ENCODE measurements at regions not wholly inside any gene's neighbourhood (a gene's known extent, or its start where the extent isn't known, plus 50 kb on each side); places are given as distances from the start of the nearest gene placed in this dataset.

GRCh38 chr10:131843881-131844284 is 56.9 kb upstream of the PPP2R2D start:
- no peak for DNase-seq
- ATAC-seq, result no peak
- H3K4me3 Mint-ChIP-seq, result no peak overlapping the region
- H3K27ac Mint-ChIP-seq, result no peak overlapping the region
- H3K9me3 Mint-ChIP-seq, result no peaks in the 10 kb centered on the region
- H3K4me1 Mint-ChIP-seq, result no peaks in the 10 kb centered on the region
- H3K27me3 Mint-ChIP-seq, result no peaks in the 10 kb centered on the region

GRCh38 chr10:131844529-131845084 is 56.2 kb upstream of the PPP2R2D start:
- DNase-seq (no peak), ATAC-seq (no peak)
- no peaks in the 10 kb centered on the region for H3K9me3 Mint-ChIP-seq
- H3K27ac Mint-ChIP-seq, result no peak overlapping the region
- H3K4me3 Mint-ChIP-seq, result no peak overlapping the region
- H3K4me1 Mint-ChIP-seq, result no peaks in the 10 kb centered on the region
- no peaks in the 10 kb centered on the region for H3K27me3 Mint-ChIP-seq

- no peak for DNase-seq
- no peaks in the 10 kb centered on the region for H3K27me3 Mint-ChIP-seq
- H3K4me3 Mint-ChIP-seq, result no peak overlapping the region
- H3K4me1 Mint-ChIP-seq, result no peaks in the 10 kb centered on the region
- H3K27ac Mint-ChIP-seq, result peak overlapping the region in 1 of 2 donors; percentile 48
- ATAC-seq, result no peak
- H3K9me3 Mint-ChIP-seq, result peaks cover 1 to 2% of the 10 kb centered on the region in 2 donors
These were observed 55.1 kb upstream of the PPP2R2D start for GRCh38 chr10:131845505-131846239.

GRCh38 chr10:131846240-131847101 is 54.3 kb upstream of the PPP2R2D start:
- peak overlapping the region in 1 of 2 donors; percentile 48 for H3K27ac Mint-ChIP-seq
- H3K4me1 Mint-ChIP-seq, result no peaks in the 10 kb centered on the region
- no peak for DNase-seq
- ATAC-seq, result no peak
- peaks cover 8 to 9% of the 10 kb centered on the region in 2 donors for H3K9me3 Mint-ChIP-seq
- no peak overlapping the region for H3K4me3 Mint-ChIP-seq
- H3K27me3 Mint-ChIP-seq, result no peaks in the 10 kb centered on the region

- no peak for ATAC-seq
These were observed 53.5 kb upstream of the PPP2R2D start for GRCh38 chr10:131847241-131847783.

GRCh38 chr10:131848296-131848695 is 52.5 kb upstream of the PPP2R2D start:
- H3K9me3 Mint-ChIP-seq, result peaks cover 8 to 9% of the 10 kb centered on the region in 2 donors
- H3K27ac Mint-ChIP-seq, result no peak overlapping the region
- no peaks in the 10 kb centered on the region for H3K4me1 Mint-ChIP-seq
- H3K4me3 Mint-ChIP-seq, result no peak overlapping the region
- DNase-seq, result no peak
- no peak for ATAC-seq
- H3K27me3 Mint-ChIP-seq, result no peaks in the 10 kb centered on the region

More at GRCh38 chr10:131847241-131847783, 53.5 kb upstream of the PPP2R2D start:
- H3K4me3 Mint-ChIP-seq, result no peak overlapping the region
- no peaks in the 10 kb centered on the region for H3K27me3 Mint-ChIP-seq
- no peak for DNase-seq
- H3K9me3 Mint-ChIP-seq, result peaks cover 8 to 9% of the 10 kb centered on the region in 2 donors
- no peak overlapping the region for H3K27ac Mint-ChIP-seq
- no peaks in the 10 kb centered on the region for H3K4me1 Mint-ChIP-seq

- no peak overlapping the region for H3K4me3 Mint-ChIP-seq
- no peaks in the 10 kb centered on the region for H3K4me1 Mint-ChIP-seq
- no peak for DNase-seq
- H3K27ac Mint-ChIP-seq, result no peak overlapping the region
- H3K9me3 Mint-ChIP-seq, result peaks cover 8 to 9% of the 10 kb centered on the region in 2 donors
- H3K27me3 Mint-ChIP-seq, result no peaks in the 10 kb centered on the region
- ATAC-seq, result no peak
These were observed 51.8 kb upstream of the PPP2R2D start for GRCh38 chr10:131848741-131849590.

GRCh38 chr10:131849591-131850382 is 51.0 kb upstream of the PPP2R2D start:
- Mint-ChIP-seq H3K9me3 (peaks cover 8 to 9% of the 10 kb centered on the region in 2 donors), H3K4me3 (no peak overlapping the region), H3K27me3 (peaks cover 3% of the 10 kb centered on the region), H3K27ac (no peak overlapping the region), H3K4me1 (no peaks in the 10 kb centered on the region)
- peak; percentile 14 for ATAC-seq
- no peak for DNase-seq

GRCh38 chr10:131850383-131850870 is 50.4 kb upstream of the PPP2R2D start:
- no peak for DNase-seq

More at GRCh38 chr10:131850383-131850870, 50.4 kb upstream of the PPP2R2D start:
- Mint-ChIP-seq H3K4me1 (no peaks in the 10 kb centered on the region), H3K27ac (no peak overlapping the region), H3K27me3 (peaks cover 9% of the 10 kb centered on the region), H3K9me3 (peaks cover 8 to 9% of the 10 kb centered on the region in 2 donors), H3K4me3 (no peak overlapping the region)
- no peak for ATAC-seq
